Stimulated activated CD8-positive, alpha-beta memory T cell treated with anti-CD3 and anti-CD28 coated beads, Interleukin-12 subunit alpha, Interleukin-12 subunit beta, amount 100 ng/mL, for 1 hour (primary cell): ENCODE measurements at regions not wholly inside any gene's neighbourhood (a gene's known extent, or its start where the extent isn't known, plus 50 kb on each side); places are given as distances from the start of the nearest gene placed in this dataset.

ENCODE experiments used
- DNase-seq: peaks from one replicate; pipeline ENCODE4 v3.0.0-alpha.2; 2020; ENCODE audit warnings: low read depth

GRCh38 chr16:26885674-26886073 lies 181.1 kb upstream of the C16orf82 start:
- no peak for DNase-seq

- no peak for DNase-seq
These were observed 177.0 kb upstream of the C16orf82 start for GRCh38 chr16:26889740-26890139.

- no peak for DNase-seq
These were observed 168.5 kb upstream of the C16orf82 start for GRCh38 chr16:26898200-26898599.

DNA sequence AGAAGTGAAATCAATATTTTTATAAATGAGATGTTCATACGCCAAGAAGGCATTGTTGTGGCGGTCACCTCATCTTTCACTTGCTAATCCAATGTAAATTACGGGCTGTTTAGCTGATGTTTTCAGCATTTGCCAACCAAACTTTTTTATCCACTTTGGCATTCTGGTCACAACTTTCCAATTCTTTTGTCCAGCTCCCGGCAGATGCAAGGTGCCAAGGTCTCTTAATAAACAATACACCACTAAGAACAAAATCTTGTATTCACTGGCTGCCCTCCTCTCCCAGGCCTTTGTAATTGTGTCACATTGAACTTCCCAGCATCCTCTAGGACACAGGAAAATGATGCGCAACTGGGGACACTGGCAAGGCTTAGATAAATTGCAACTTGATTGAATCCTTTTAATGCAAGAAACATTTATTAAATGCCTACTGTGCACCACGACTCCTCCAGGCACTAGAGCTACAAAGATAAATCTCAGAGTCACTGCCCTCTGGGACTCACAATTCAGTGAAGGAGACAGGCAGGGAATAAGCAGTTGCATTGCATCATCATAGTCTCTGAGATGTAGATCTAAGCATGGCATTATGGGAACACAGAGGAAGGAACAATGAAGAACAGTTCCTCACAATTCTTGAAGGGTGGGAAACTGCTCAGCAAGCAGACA lies 165.4 kb upstream of the C16orf82 start:
- DNase-seq: no peak

- DNase-seq: no peak
These were observed 164.7 kb upstream of the C16orf82 start for GRCh38 chr16:26901983-26902382.

- no peak for DNase-seq
These were observed 161.4 kb upstream of the C16orf82 start for GRCh38 chr16:26905336-26905735.

- no peak for DNase-seq
These were observed 157.1 kb upstream of the C16orf82 start for GRCh38 chr16:26909623-26910022.

- no peak for DNase-seq
These were observed 155.3 kb upstream of the C16orf82 start for GRCh38 chr16:26911436-26911835.

GRCh38 chr16:26913851-26914250 lies 152.9 kb upstream of the C16orf82 start:
- DNase-seq: no peak

DNA sequence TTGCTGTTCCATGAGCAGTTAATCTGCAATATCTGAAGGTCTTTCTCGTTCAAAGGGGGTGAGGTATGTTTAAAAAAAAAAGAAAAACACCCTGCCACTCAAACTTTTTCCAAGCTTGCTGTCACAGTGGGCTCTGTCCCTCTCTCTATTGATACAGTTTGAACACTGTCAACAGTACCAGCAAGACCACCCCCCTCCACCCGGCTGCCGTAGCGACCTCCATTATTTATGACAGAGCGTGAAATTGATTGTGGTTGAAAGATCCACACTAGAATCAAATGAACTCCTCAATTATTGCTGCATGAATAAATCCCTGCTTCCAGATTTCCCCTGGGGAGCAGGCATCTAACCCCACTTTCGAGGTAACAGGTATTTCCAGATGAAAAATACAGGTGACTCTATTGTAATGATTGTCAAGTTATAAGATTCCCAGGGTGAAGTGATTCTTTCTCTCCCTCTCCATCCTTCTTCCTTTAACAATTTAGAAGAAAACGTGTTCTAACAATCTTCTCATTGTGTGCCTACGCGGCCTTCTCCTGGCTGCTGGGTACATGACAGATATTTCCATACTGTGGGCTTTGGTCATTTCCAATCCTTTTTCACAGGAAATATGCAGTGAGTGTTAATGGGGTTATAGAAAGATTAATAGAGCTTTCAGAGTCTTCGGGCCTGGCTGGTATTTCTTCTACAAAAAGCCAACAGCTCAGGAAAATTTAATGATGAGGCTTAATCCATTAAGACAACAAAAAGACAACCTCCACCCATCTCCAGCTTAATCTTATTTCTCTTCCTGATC lies 135.7 kb upstream of the C16orf82 start:
- DNase-seq: no peak

GRCh38 chr16:26950636-26951035 lies 116.1 kb upstream of the C16orf82 start:
- DNase-seq: no peak

DNA sequence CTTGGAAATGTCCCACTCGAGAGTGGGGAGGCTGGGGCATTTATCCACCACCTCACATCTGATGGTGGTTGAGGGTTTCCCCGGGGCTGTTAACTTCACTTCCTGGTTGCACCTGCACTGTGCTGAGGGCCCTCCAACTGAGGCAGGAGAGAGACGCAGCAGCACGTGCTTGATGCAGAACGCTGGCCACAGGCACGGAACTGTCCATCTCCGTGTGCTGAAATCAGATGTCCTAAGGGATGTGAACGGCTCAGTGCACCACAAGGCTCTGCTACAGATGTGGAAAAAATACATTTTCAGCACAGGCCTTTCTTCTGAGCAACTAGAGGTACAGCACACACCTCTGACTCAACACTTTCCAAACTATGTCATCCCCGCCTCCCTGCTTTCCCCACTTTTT lies 114.8 kb upstream of the C16orf82 start:
- DNase-seq: no peak

DNA sequence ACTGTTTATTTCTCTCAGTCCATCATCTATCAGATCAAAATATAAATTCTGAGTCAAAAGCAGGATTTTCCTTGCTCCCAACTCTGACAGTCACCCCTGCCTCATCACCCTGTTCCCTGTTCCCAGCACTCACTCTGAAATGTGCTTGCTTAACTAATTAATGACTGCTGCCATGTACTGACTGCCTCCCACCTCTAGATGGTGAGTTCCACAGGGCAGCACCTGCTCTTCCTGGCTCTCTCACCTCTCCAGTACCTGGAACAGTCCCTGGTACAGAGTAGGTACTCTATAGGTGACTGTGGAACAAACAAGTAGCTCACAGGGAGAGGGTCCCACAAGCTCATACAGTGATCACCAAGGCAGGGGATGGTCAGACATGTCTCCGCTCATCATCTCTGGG lies 114.3 kb upstream of the C16orf82 start:
- no peak for DNase-seq

DNA sequence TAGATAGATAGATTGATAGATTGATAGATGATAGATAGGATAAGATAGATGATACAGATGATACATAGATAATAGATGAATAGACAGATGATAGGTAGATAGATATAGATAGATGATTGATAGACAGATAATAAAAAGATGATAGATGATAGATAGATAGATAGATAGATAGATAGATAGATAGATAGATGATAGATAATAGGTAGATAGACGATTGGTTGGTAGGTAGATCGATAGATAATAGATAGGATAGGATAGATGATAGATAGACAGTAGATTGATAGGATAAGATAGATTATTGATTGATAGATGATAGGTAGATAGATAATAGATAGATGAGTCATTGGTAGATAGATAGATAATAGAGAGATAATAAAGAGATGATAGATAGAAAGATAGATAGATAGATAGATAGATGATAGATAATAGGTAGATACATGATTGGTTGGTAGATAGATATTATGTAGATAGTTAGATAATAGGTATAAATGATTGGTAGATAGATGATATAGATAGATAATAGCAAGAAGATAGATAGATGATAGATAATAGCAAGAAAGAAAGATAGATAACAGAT lies 109.4 kb upstream of the C16orf82 start:
- DNase-seq: no peak

DNA sequence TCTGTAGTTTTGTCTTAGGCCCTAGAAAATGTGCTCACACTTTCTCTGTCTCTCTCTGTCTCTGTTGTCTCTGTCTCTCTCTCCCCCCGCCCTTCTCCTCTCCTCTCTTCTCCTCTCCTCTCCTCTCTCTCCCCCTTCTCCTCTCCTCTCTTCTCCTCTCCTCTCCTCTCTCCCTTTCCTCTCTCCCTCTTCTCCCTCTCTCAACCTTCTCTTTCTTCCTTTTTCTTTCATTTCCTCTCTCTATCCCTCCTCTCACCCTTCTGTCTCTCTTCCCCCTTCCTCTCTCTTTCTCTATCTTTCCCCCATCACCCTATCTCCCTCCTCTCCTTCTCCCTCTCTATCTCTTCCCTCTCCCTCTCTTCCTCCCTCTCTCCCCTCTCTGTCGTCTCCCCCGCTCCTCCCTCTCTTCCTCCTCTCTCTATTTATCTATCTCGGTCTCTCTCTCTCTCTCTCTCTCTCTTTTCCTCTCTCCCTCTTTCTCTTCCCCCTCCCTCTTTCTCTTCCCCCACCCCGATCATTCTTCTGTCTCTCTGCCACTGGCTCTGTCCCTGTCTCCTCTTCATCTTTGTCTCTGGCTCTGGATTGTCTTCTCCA lies 107.2 kb upstream of the C16orf82 start:
- DNase-seq: no peak

- no peak for DNase-seq
These were observed 105.3 kb upstream of the C16orf82 start for GRCh38 chr16:26961459-26961858.

- no peak for DNase-seq
These were observed 103.6 kb upstream of the C16orf82 start for GRCh38 chr16:26963109-26963508.

GRCh38 chr16:26969589-26970231 lies 97.0 kb upstream of the C16orf82 start:
- DNase-seq: no peak

- DNase-seq: no peak
These were observed 96.4 kb upstream of the C16orf82 start for GRCh38 chr16:26970292-26970691.

DNA sequence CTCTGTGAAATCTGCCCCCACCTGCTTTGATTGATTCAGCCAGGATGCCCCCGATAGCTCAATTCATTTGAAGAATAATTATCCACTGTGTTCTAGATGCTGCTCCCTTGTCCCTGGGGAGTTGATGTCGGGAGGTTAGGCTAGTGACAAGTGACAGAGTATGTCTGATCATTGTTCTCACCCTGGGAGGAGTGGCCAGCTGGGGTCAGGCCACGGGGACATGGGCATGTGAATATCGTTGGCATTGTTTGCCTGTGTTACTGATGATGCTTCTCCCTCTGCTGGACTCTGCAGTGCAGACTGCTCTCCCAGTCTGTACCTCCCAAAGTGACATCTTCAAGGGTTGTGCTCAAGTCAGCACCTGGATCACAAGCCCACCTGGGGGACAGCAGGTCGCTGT lies 89.9 kb upstream of the C16orf82 start:
- DNase-seq: no peak

- no peak for DNase-seq
These were observed 85.3 kb upstream of the C16orf82 start for GRCh38 chr16:26981266-26981938.

DNA sequence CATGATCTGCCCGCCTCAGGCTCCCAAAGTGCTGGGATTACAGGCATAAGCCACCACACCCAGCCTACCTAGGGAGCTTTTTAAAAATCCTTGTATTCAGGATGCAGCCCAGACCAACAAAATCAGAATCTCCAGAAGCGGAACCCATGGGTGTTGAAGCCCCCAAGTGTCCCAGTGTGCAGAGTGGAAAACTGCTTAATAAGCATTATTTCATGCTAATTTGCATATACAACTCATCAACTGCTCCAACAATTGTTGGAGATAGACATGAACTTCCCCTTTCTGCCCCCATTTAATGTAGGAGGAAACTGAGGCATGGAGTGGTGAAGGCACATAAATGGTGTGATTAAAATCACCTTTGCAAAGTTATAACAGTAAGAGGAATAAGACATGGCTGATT lies 84.3 kb upstream of the C16orf82 start:
- DNase-seq: no peak
